ENCODE measurements at regions not wholly inside any gene's neighbourhood (a gene's known extent, or its start where the extent isn't known, plus 50 kb on each side); places are given as distances from the start of the nearest gene placed in this dataset.
"Not testable (repeated sequence)": the region's sequence is repeated elsewhere in the genome, so short reads cannot be mapped to it uniquely, and the experiment has no call there.

DNA sequence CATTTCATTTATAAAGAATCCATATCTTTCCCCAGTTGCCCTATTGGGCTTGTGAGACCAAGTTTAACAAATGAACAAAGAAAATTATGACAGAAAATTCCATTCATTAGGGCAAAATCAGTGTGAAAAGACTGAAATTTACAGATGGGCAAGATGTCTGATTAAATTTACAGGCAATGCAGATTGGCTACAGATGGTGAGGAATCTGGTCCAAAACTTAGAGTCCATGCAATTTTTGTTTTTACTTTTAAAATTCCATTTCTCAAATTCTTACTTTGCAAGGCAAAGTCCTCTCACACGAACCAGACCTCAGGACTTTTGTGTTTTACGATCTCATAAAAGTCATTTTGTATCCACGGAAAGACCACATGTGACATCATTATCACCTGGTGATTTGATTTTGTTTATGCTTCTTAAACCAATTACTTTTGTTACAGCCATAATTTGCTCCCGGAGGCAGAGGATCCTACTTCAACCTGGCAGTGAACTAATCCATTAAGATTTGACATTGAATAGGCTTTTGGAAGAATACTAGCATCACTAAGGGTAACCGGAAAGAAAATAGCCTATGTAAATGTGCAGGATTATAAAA is 843.7 kb upstream of the CHORDC1 start:
- Histone ChIP-seq H3K36me3 (ENCODE audit: insufficient read depth in 1 of 2, low read depth in 1 of 2) (no peaks in the 10 kb centered on the region), H3K27ac (no peak overlapping the region), H3K9me3 (no peaks in the 10 kb centered on the region), H3K4me3 (no peak overlapping the region), H3K4me1 (no peaks in the 10 kb centered on the region), H3K27me3 (ENCODE audit: insufficient read depth in 3 of 3, low read length in 2 of 3) (no peaks in the 10 kb centered on the region)
- TF ChIP-seq, protein P1, sequence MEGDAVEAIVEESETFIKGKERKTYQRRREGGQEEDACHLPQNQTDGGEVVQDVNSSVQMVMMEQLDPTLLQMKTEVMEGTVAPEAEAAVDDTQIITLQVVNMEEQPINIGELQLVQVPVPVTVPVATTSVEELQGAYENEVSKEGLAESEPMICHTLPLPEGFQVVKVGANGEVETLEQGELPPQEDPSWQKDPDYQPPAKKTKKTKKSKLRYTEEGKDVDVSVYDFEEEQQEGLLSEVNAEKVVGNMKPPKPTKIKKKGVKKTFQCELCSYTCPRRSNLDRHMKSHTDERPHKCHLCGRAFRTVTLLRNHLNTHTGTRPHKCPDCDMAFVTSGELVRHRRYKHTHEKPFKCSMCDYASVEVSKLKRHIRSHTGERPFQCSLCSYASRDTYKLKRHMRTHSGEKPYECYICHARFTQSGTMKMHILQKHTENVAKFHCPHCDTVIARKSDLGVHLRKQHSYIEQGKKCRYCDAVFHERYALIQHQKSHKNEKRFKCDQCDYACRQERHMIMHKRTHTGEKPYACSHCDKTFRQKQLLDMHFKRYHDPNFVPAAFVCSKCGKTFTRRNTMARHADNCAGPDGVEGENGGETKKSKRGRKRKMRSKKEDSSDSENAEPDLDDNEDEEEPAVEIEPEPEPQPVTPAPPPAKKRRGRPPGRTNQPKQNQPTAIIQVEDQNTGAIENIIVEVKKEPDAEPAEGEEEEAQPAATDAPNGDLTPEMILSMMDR (IDR thresholded peaks at IDR 0.05): no peak
- ATAC-seq (no peak), DNase-seq (no peak)
- intact Hi-C loops (cut with DNase I): no loop called here
- 19 to 34% (median 24%) methylated on average over 5 of the region's 5 CpGs for WGBS, 3 donors

DNA sequence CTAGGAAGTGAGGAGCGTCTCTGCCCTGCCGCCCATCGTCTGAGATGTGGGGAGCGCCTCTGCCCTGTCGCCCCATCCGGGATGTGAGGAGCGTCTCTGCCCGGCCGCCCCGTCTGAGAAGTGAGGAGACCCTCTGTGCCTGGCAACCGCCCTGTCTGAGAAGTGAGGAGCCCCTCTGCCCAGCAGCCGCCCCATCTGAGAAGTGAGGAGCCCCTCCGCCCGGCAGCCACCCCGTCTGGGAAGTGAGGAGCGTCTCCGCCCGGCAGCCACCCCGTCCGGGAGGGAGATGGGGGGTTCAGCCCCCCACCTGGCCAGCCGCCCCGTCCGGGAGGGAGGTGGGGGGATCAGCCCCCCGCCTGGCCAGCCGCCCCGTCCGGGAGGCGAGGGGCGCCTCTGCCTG is 840.5 kb upstream of the CHORDC1 start:
- not testable (repeated sequence) for DNase-seq, ATAC-seq

DNA sequence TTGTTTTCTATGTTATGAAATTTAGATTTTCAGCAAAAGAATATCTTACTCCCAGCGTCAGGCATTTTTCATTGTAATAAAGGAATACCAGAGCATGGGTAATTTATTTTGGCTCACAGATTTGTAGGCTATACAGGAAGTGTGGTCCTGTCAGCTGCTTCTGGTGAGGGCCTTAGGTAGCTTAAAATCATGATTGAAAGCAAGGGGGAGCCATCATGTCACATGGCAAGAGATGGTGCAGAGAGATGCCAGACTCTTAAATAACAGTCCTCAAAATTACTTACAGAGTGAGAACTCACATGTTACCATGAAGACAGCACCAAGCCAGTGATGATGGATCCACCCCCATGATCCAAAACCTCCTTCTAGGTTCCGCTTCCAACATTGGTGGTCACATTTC is 825.0 kb upstream of the CHORDC1 start:
- H3K27ac ChIP-seq: no peak overlapping the region
- 79 to 89% (median 89%) methylated on average over 2 of the region's 2 CpGs for WGBS, 3 donors
- TF ChIP-seq, protein P1 (IDR thresholded peaks at IDR 0.05): no peak
- H3K9me3 ChIP-seq: no peaks in the 10 kb centered on the region
- ATAC-seq: no peak
- H3K27me3 ChIP-seq (ENCODE audit: insufficient read depth in 3 of 3, low read length in 2 of 3): no peaks in the 10 kb centered on the region
- DNase-seq: no peak
- H3K36me3 ChIP-seq (ENCODE audit: insufficient read depth in 1 of 2, low read depth in 1 of 2): no peaks in the 10 kb centered on the region
- H3K4me3 ChIP-seq: no peak overlapping the region
- H3K4me1 ChIP-seq: no peaks in the 10 kb centered on the region
- intact Hi-C loops (cut with DNase I): no loop called here

More for the DNA sequence above, 840.5 kb upstream of the CHORDC1 start:
- H3K27ac ChIP-seq; H3K4me1 ChIP-seq; intact Hi-C loops (cut with DNase I); H3K27me3 ChIP-seq (ENCODE audit: insufficient read depth in 3 of 3, low read length in 2 of 3); H3K4me3 ChIP-seq; H3K36me3 ChIP-seq (ENCODE audit: insufficient read depth in 1 of 2, low read depth in 1 of 2); H3K9me3 ChIP-seq: not testable (repeated sequence)
- WGBS, 3 donors: 97 to 100% (median 99%) methylated on average over 17 to 23 of the region's 29 CpGs

DNA sequence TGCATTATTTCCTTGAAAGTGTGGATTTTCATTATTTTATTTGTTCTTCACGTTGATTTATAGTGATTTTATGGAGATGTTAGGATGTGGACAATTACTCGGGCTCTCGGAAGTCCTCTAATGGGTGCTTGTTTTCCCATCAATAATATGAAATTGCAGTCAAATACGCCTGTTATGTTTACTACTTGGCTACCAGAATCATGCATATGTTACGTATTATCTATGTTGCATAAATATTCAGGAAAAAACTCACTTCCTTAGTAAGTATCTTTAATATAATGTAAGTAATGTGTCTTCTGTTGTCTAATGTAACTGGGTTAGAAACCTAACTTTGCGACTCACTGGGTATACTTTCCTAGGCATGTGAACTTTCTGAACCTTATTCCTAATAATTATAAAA is 823.4 kb upstream of the CHORDC1 start:
- 79 to 85% (median 81%) methylated on average over 6 of the region's 6 CpGs for WGBS, 3 donors
- no peak for ATAC-seq

GRCh38 chr11:91041626-91042025 is 818.8 kb upstream of the CHORDC1 start:
- Histone ChIP-seq H3K27me3 (ENCODE audit: insufficient read depth in 3 of 3, low read length in 2 of 3) (no peaks in the 10 kb centered on the region), H3K36me3 (ENCODE audit: insufficient read depth in 1 of 2, low read depth in 1 of 2) (no peaks in the 10 kb centered on the region), H3K4me3 (no peak overlapping the region), H3K9me3 (no peaks in the 10 kb centered on the region), H3K27ac (no peak overlapping the region), H3K4me1 (no peaks in the 10 kb centered on the region)
- ATAC-seq (no peak), DNase-seq (no peak)
- intact Hi-C loops (cut with DNase I): no loop called here
- TF ChIP-seq, protein P1 (IDR thresholded peaks at IDR 0.05): no peak

More for the DNA sequence above, 823.4 kb upstream of the CHORDC1 start:
- intact Hi-C loops (cut with DNase I): no loop called here
- Histone ChIP-seq H3K36me3 (ENCODE audit: insufficient read depth in 1 of 2, low read depth in 1 of 2) (no peaks in the 10 kb centered on the region), H3K4me1 (no peaks in the 10 kb centered on the region), H3K9me3 (no peaks in the 10 kb centered on the region), H3K4me3 (no peak overlapping the region), H3K27me3 (ENCODE audit: insufficient read depth in 3 of 3, low read length in 2 of 3) (no peaks in the 10 kb centered on the region), H3K27ac (no peak overlapping the region)
- TF ChIP-seq, protein P1 (IDR thresholded peaks at IDR 0.05): no peak
- DNase-seq: no peak

Data from psoas muscle (tissue), 7 donors.